RCC 7860 (cell line): ENCODE measurements at regions not wholly inside any gene's neighbourhood (a gene's known extent, or its start where the extent isn't known, plus 50 kb on each side); places are given as distances from the start of the nearest gene placed in this dataset.
A peak's percentile ranks its signal among the peaks of the same experiment; 100 is the strongest.

Source experiments
- DNase-seq: peaks from one replicate; pipeline ENCODE4 v3.0.0-alpha.2; 2015; ENCODE audit warnings: low spot score
- FAIRE-seq: peaks from 2 replicates; lab custom pipeline; 2012; peaks lifted over from hg19 to GRCh38; lab: Jason Lieb, UNC

- DNase-seq = no peak
Measured at GRCh38 chr12:87846045-87846444, 183.2 kb downstream of the C12orf50 start.

GRCh38 chr12:87841935-87842334, 187.3 kb downstream of the C12orf50 start:
- DNase-seq (no peak), FAIRE-seq (no peak)

More at GRCh38 chr12:87846045-87846444, 183.2 kb downstream of the C12orf50 start:
- no peak for FAIRE-seq

GRCh38 chr12:87836190-87836589, 193.0 kb downstream of the C12orf50 start:
- DNase-seq (no peak), FAIRE-seq (no peak)

- FAIRE-seq (no peak), DNase-seq (no peak)
Measured at GRCh38 chr12:87828382-87828973, 200.7 kb downstream of the C12orf50 start.

GRCh38 chr12:87827638-87828264, 201.4 kb downstream of the C12orf50 start:
- FAIRE-seq = peak; percentile 95
- DNase-seq = peak; percentile 87

- DNase-seq (no peak), FAIRE-seq (no peak)
Measured at GRCh38 chr12:87822923-87823322, 206.3 kb downstream of the C12orf50 start.

GRCh38 chr12:87820524-87821202, 208.5 kb downstream of the C12orf50 start:
- peak; percentile 92 for DNase-seq
- FAIRE-seq = peak; percentile 97

GRCh38 chr12:87818441-87818840, 210.8 kb downstream of the C12orf50 start:
- no peak for FAIRE-seq
- no peak for DNase-seq

- FAIRE-seq (no peak), DNase-seq (no peak)
Measured at GRCh38 chr12:87815771-87816585, 213.2 kb downstream of the C12orf50 start.

- no peak for FAIRE-seq
Measured at GRCh38 chr12:87814625-87815024, 214.6 kb downstream of the C12orf50 start.

GRCh38 chr12:87813476-87814234, 215.5 kb downstream of the C12orf50 start:
- FAIRE-seq = peak; percentile 89
- DNase-seq = peak; percentile 83

More at GRCh38 chr12:87814625-87815024, 214.6 kb downstream of the C12orf50 start:
- DNase-seq = no peak

- DNase-seq = no peak
Measured at GRCh38 chr12:87812681-87813080, 216.5 kb downstream of the C12orf50 start.

GRCh38 chr12:87812030-87812429, 217.2 kb downstream of the C12orf50 start:
- FAIRE-seq (peak; percentile 59), DNase-seq (peak; percentile 66)

More at GRCh38 chr12:87812681-87813080, 216.5 kb downstream of the C12orf50 start:
- FAIRE-seq = no peak

GRCh38 chr12:87809916-87810315, 219.3 kb downstream of the C12orf50 start:
- DNase-seq (no peak), FAIRE-seq (no peak)

- no peak for DNase-seq
- FAIRE-seq = no peak
Measured at GRCh38 chr12:87807086-87807485, 222.1 kb downstream of the C12orf50 start.

- DNase-seq = no peak
- FAIRE-seq = no peak
Measured at GRCh38 chr12:87806310-87806709, 222.9 kb downstream of the C12orf50 start.

- no peak for DNase-seq
- FAIRE-seq = no peak
Measured at GRCh38 chr12:87804386-87804785, 224.8 kb downstream of the C12orf50 start.

- DNase-seq (no peak), FAIRE-seq (no peak)
Measured at GRCh38 chr12:87802721-87803011, 226.5 kb downstream of the C12orf50 start.

GRCh38 chr12:87801860-87802720, 227.1 kb downstream of the C12orf50 start:
- peak; percentile 26 for FAIRE-seq

More at GRCh38 chr12:87801860-87802720, 227.1 kb downstream of the C12orf50 start:
- no peak for DNase-seq
